ENCODE measurements at regions not wholly inside any gene's neighbourhood (a gene's known extent, or its start where the extent isn't known, plus 50 kb on each side); places are given as distances from the start of the nearest gene placed in this dataset.

- TF ChIP-seq ZNF565 (CRISPR knock-in tag; conservative IDR thresholded peaks at IDR 0.05; ENCODE audit: low read depth) = no peak
- no peak for TF ChIP-seq CSRNP3 (CRISPR knock-in tag; IDR thresholded peaks at IDR 0.05)
- no peak for TF ChIP-seq TSHZ2 (CRISPR knock-in tag; IDR thresholded peaks at IDR 0.05)
- no peak for TF ChIP-seq TCF4 (CRISPR knock-in tag; IDR thresholded peaks at IDR 0.05; ENCODE audit: borderline replicate concordance)
- no peak for TF ChIP-seq CREB5 (CRISPR knock-in tag; IDR thresholded peaks at IDR 0.05; ENCODE audit: low read depth)
- TF ChIP-seq ARNTL (CRISPR knock-in tag; IDR thresholded peaks at IDR 0.05; ENCODE audit: borderline replicate concordance, low read depth) = no peak
- TF ChIP-seq ZFP30 (CRISPR knock-in tag; IDR thresholded peaks at IDR 0.05) = no peak
- TF ChIP-seq GLIS3 (CRISPR knock-in tag; IDR thresholded peaks at IDR 0.05) = no peak
- no peak for TF ChIP-seq ZFP3 (CRISPR knock-in tag; IDR thresholded peaks at IDR 0.05)
Observed at GRCh38 chr22:27283714-27284113, 517.8 kb downstream of the MN1 start.
